SK-N-SH treated with all-trans-retinoic acid at 6 μM for 48 hours (cell line): ENCODE measurements at regions not wholly inside any gene's neighbourhood (a gene's known extent, or its start where the extent isn't known, plus 50 kb on each side); places are given as distances from the start of the nearest gene placed in this dataset.

Source experiments
- ATAC-seq: fragments of 200-7000 bp; cut with Tn5 transposase; 3 replicates; pipeline ENCODE4 v1.9.1; 2020; ENCODE audit warnings: mild to moderate bottlenecking, moderate library complexity
- ARNTL ChIP-seq: fragments of 450-650 bp; formaldehyde crosslinking; IDR thresholded peaks from 2 replicates; pipeline ENCODE4 v1.5.0; 2020; ENCODE audit warnings: low read depth, mild to moderate bottlenecking, moderate library complexity, borderline replicate concordance
- BACH2 ChIP-seq: fragments of 250-450 bp; sonication (Bioruptor Pico); IDR thresholded peaks from 2 replicates; pipeline ENCODE4 v1.9.0; 2021; ENCODE audit warnings: mild to moderate bottlenecking, borderline replicate concordance
- CREB5 ChIP-seq: fragments of 250-450 bp; sonication (Bioruptor Pico); IDR thresholded peaks from 2 replicates; pipeline ENCODE4 v1.5.1; 2020; ENCODE audit warnings: low read depth, mild to moderate bottlenecking, moderate library complexity
- CSDC2 ChIP-seq: fragments of 250-450 bp; sonication (Bioruptor Pico); IDR thresholded peaks from 2 replicates; pipeline ENCODE4 v1.5.0; 2020; ENCODE audit warnings: mild to moderate bottlenecking, moderate library complexity
- CSRNP3 ChIP-seq: fragments of 250-450 bp; sonication (Bioruptor Pico); IDR thresholded peaks from 2 replicates; pipeline ENCODE4 v1.5.1; 2021; ENCODE audit warnings: mild to moderate bottlenecking, moderate library complexity
- GLIS3 ChIP-seq: fragments of 250-450 bp; sonication (Bioruptor Pico); IDR thresholded peaks from 2 replicates; pipeline ENCODE4 v1.5.0; 2020; ENCODE audit warnings: mild to moderate bottlenecking, moderate library complexity
- ISL1 ChIP-seq: fragments of 250-450 bp; sonication (Bioruptor Pico); IDR thresholded peaks from 2 replicates; pipeline ENCODE4 v2.1.2; 2022; ENCODE audit warnings: mild to moderate bottlenecking, moderate library complexity
- PATZ1 ChIP-seq: fragments of 250-450 bp; sonication (Bioruptor Pico); IDR thresholded peaks from 2 replicates; pipeline ENCODE4 v1.8.0; 2020; ENCODE audit warnings: mild to moderate bottlenecking, moderate library complexity, borderline replicate concordance
- PPARA ChIP-seq: fragments of 250-450 bp; sonication (Bioruptor Pico); IDR thresholded peaks from 2 replicates; pipeline ENCODE4 v1.5.0; 2020; ENCODE audit warnings: mild to moderate bottlenecking, borderline replicate concordance
- SNAI2 ChIP-seq: fragments of 250-450 bp; sonication (Bioruptor Pico); IDR thresholded peaks from 2 replicates; pipeline ENCODE4 v1.5.0; 2020; ENCODE audit warnings: mild to moderate bottlenecking, moderate library complexity
- TSHZ2 ChIP-seq: fragments of 250-450 bp; sonication (Bioruptor Pico); IDR thresholded peaks from 2 replicates; pipeline ENCODE4 v1.5.0; 2020; ENCODE audit warnings: mild to moderate bottlenecking, moderate library complexity
- ZC3H10 ChIP-seq: fragments of 250-450 bp; sonication (Bioruptor Pico); IDR thresholded peaks from 2 replicates; pipeline ENCODE4 v1.5.1; 2021; ENCODE audit warnings: mild to moderate bottlenecking, moderate library complexity
- ZFP3 ChIP-seq: fragments of 250-450 bp; sonication (Bioruptor Pico); IDR thresholded peaks from 2 replicates; pipeline ENCODE4 v1.5.0; 2020; ENCODE audit warnings: mild to moderate bottlenecking, moderate library complexity
- ZNF565 ChIP-seq: fragments of 450-650 bp; formaldehyde crosslinking; conservative IDR thresholded peaks from 2 replicates; pipeline ENCODE4 v1.5.0; 2020; ENCODE audit warnings: low read depth, mild to moderate bottlenecking, moderate library complexity
- ZNF70 ChIP-seq: fragments of 450-650 bp; formaldehyde crosslinking; IDR thresholded peaks from 2 replicates; pipeline ENCODE4 v1.5.0; 2020; ENCODE audit warnings: mild to moderate bottlenecking, moderate library complexity
- ZNF8 ChIP-seq: fragments of 450-650 bp; formaldehyde crosslinking; IDR thresholded peaks from 2 replicates; pipeline ENCODE4 v1.5.0; 2020; ENCODE audit warnings: mild to moderate bottlenecking, moderate library complexity

GRCh38 chr3:162879021-162879562 lies 1382.5 kb downstream of the OTOL1 start:
- no peak for ATAC-seq
- TF ChIP-seq CSDC2 (CRISPR knock-in tag) (no peak), CREB5 (CRISPR knock-in tag) (no peak), ARNTL (CRISPR knock-in tag) (no peak), ISL1 (CRISPR knock-in tag) (no peak), ZC3H10 (CRISPR knock-in tag) (no peak), PATZ1 (no peak), ZNF8 (CRISPR knock-in tag) (no peak), ZNF70 (CRISPR knock-in tag) (no peak), SNAI2 (no peak), ZNF565 (CRISPR knock-in tag) (no peak), PPARA (no peak)

GRCh38 chr3:162884373-162884772 lies 1387.8 kb downstream of the OTOL1 start:
- no peak for TF ChIP-seq ARNTL (CRISPR knock-in tag)
- TF ChIP-seq TSHZ2 (CRISPR knock-in tag), result no peak
- no peak for TF ChIP-seq ZFP3
- TF ChIP-seq PPARA, result no peak
- ATAC-seq, result no peak

- no peak for TF ChIP-seq TSHZ2 (CRISPR knock-in tag)
- TF ChIP-seq BACH2, result no peak
- TF ChIP-seq ISL1 (CRISPR knock-in tag), result no peak
- TF ChIP-seq ZC3H10 (CRISPR knock-in tag), result no peak
- no peak for TF ChIP-seq CSDC2 (CRISPR knock-in tag)
- TF ChIP-seq CSRNP3 (CRISPR knock-in tag), result no peak
- no peak for TF ChIP-seq CREB5 (CRISPR knock-in tag)
- no peak for TF ChIP-seq ZNF70 (CRISPR knock-in tag)
- no peak for TF ChIP-seq GLIS3
- no peak for TF ChIP-seq ZNF565 (CRISPR knock-in tag)
- no peak for TF ChIP-seq ARNTL (CRISPR knock-in tag)
- TF ChIP-seq, all 23 proteins: peak for 0
- no peak for ATAC-seq
Measured at GRCh38 chr3:162892921-162893793, 1396.5 kb downstream of the OTOL1 start.
